ENCODE measurements at regions not wholly inside any gene's neighbourhood (a gene's known extent, or its start where the extent isn't known, plus 50 kb on each side); places are given as distances from the start of the nearest gene placed in this dataset.

DNA sequence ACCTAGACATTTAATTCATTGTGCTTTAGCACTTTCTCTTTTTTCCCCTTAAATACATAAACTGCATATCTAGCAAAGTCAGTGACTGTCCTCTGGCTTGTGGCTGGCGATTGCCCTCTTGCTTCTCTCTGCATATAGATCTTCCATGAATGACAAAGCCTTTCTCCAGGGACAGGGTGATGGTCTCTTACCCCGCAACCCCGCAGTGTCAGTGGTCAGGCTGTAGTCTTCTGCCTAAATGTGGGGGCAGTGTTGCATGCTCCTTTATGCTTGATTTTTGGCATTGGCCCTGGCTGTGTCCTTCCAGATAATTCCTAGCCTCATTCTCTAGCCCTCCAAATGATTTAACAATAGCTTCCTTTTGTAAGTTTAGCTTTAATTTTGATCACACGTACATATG lies 407.8 kb downstream of the GABRB3 start:
- TF ChIP-seq, protein P1, sequence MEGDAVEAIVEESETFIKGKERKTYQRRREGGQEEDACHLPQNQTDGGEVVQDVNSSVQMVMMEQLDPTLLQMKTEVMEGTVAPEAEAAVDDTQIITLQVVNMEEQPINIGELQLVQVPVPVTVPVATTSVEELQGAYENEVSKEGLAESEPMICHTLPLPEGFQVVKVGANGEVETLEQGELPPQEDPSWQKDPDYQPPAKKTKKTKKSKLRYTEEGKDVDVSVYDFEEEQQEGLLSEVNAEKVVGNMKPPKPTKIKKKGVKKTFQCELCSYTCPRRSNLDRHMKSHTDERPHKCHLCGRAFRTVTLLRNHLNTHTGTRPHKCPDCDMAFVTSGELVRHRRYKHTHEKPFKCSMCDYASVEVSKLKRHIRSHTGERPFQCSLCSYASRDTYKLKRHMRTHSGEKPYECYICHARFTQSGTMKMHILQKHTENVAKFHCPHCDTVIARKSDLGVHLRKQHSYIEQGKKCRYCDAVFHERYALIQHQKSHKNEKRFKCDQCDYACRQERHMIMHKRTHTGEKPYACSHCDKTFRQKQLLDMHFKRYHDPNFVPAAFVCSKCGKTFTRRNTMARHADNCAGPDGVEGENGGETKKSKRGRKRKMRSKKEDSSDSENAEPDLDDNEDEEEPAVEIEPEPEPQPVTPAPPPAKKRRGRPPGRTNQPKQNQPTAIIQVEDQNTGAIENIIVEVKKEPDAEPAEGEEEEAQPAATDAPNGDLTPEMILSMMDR (IDR thresholded peaks at IDR 0.05): no peak
- TF ChIP-seq POLR2A (IDR thresholded peaks at IDR 0.05): no peak
